GM12865 (cell line): ENCODE measurements at regions not wholly inside any gene's neighbourhood (a gene's known extent, or its start where the extent isn't known, plus 50 kb on each side); places are given as distances from the start of the nearest gene placed in this dataset.
"Not testable (repeated sequence)": the region's sequence is repeated elsewhere in the genome, so short reads cannot be mapped to it uniquely, and the experiment has no call there.

Experiments used
- DNase-seq: peaks from one replicate; pipeline ENCODE4 v3.0.0; 2010; ENCODE audit warnings: low read depth
- H3K4me3 ChIP-seq: 2 replicates; pipeline ENCODE4 v1.5.1; 2011; ENCODE audit warnings: mild to moderate bottlenecking, low read depth, low read length, control low read depth
- CTCF ChIP-seq: IDR thresholded peaks from 2 replicates; pipeline ENCODE4 v1.5.1; 2011; ENCODE audit warnings: low read length, control low read depth, low read depth, inconsistent platforms; ENCODE audit not compliant: insufficient read depth; ENCODE audit errors: missing control alignments

DNA sequence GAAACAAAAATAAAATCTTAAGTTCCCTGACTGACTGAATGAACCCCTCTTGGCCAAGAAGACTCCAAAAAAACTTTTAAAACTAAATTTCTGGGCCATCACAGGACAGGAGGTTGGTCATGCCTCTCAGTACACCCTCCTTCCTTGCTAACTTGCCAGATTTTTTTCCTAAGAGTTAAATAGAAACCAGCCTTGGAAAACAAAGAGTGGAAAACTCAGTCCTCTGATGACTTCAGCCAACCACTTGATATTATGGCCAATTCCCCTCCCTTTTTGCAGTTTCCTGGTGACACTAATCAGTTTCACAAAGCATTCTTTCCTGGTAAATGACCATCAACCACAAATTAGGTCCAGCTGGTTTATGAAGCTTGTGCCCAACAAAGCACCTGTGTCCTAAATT is 134.8 kb downstream of the ZNF648 start:
- no peak for TF ChIP-seq CTCF
- no peak overlapping the region for H3K4me3 ChIP-seq
- no peak for DNase-seq

DNA sequence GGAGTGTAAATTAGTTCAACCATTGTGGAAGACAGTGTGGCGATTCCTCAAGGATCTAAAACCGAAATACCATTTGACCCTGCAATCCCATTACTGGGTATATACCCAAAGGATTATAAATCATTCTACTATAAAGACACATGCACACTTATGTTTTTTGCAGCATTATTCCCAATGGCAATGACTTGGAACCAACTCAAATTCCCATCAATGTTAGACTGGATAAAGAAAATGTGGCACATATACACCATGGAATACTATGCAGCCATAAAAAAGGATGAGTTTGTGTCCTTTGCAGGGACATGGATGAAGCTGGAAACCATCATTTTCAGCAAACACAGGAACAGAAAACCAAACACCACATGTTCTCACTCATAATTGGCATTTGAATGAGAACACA is 137.5 kb downstream of the ZNF648 start:
- DNase-seq, H3K4me3 ChIP-seq: not testable (repeated sequence)

GRCh38 chr1:181919542-181919941 is 142.0 kb downstream of the ZNF648 start:
- TF ChIP-seq CTCF = no peak
- no peak for DNase-seq
- H3K4me3 ChIP-seq = no peak overlapping the region

DNA sequence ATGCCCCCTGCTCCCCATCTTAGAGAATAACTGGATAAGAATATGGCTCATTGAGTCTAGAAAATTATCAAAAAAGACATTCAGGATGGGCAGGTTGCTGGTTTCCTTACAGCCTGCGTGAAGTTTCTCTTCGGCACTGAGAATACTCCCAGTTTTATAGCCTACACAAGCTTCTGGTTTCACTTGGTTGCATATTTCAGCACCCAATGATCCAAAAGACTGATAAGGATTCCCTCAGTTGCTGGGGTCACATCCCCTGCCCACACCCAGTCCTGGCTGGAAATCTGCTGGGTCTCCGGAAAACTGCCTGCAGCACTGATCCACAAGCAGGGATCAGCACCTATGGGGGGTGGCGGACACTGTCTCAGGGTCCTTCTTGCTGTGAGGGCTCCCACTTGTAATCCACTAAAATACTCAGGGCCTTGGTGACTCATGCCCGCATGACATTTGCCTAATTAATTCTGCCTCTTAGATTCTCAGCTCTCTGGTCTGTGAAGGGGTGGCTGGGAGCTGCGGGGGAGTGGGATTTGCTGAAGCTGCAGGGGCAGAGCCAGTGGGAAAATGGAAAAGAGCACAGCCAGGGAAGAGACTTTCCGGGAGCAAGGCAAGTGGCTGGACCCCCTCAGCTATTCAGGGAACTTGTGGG is 142.5 kb downstream of the ZNF648 start:
- no peak overlapping the region for H3K4me3 ChIP-seq
- no peak for DNase-seq
- no peak for TF ChIP-seq CTCF

DNA sequence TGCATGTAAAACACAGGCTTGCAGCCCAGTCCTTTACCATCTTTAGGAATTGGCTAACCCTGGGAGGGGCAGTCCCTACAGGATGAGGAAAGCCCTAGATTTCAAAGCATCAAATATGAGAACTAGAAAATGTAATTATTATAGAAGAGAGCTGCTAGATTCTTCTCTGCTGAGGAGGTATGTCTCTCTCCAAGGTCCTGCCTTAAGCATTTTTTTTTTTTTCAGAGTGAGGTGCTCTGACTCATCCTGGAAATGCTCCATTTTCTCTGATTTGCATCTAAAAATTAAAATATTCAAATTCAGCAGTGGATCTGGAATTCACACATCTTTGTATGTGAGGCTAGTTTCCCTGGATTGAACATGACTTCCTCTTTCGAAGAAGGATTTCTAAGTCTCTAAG is 149.8 kb downstream of the ZNF648 start:
- no peak for DNase-seq
- TF ChIP-seq CTCF = no peak

GRCh38 chr1:181910905-181911304 is 150.6 kb downstream of the ZNF648 start:
- no peak for TF ChIP-seq CTCF
- no peak for DNase-seq
- H3K4me3 ChIP-seq = no peak overlapping the region

More for the DNA sequence above, 149.8 kb downstream of the ZNF648 start:
- no peak overlapping the region for H3K4me3 ChIP-seq

- no peak for DNase-seq
- TF ChIP-seq CTCF = no peak
- no peak overlapping the region for H3K4me3 ChIP-seq
These were observed 152.5 kb downstream of the ZNF648 start for GRCh38 chr1:181909010-181909409.
